GM12878 (cell line): ENCODE measurements at regions not wholly inside any gene's neighbourhood (a gene's known extent, or its start where the extent isn't known, plus 50 kb on each side); places are given as distances from the start of the nearest gene placed in this dataset.

Experiments
- EED ChIP-seq: sonication (generic); IDR thresholded peaks from 2 replicates; pipeline ENCODE4 v1.6.1; 2016; ENCODE audit warnings: antibody characterized with exemption, low read depth
- FOXK2 ChIP-seq: fragments of 450-650 bp; IDR thresholded peaks from 2 replicates; pipeline ENCODE4 v1.6.1; 2017; ENCODE audit warnings: mild to moderate bottlenecking, moderate library complexity
- IKZF1 ChIP-seq: fragments of 450-650 bp; conservative IDR thresholded peaks from 2 replicates; pipeline ENCODE4 v1.6.1; 2017; ENCODE audit warnings: antibody characterized with exemption, mild to moderate bottlenecking
- POLR2A ChIP-seq: IDR thresholded peaks from 2 replicates; pipeline ENCODE4 v1.6.1; 2011; ENCODE audit warnings: low read depth, mild to moderate bottlenecking, low read length
- TF ChIP-seq, protein P1 (sequence below), 3 experiments: IDR thresholded peaks in 2 of 3; conservative IDR thresholded peaks in 1 of 3; 2 replicates each; pipeline ENCODE4 v1.5.1; 2011; ENCODE audit warnings: low read depth in 3 of 3, low read length in 3 of 3, mild to moderate bottlenecking in 3 of 3, control low read depth in 2 of 3, moderate library complexity in 2 of 3, inconsistent platforms in 1 of 3, mixed read lengths in 1 of 3; ENCODE audit not compliant: control insufficient read depth in 2 of 3, insufficient read depth in 1 of 3; ENCODE audit errors: extremely low read depth in 1 of 3
- TF ChIP-seq, protein P2 (sequence below): fragments of 450-650 bp; formaldehyde crosslinking; IDR thresholded peaks from 2 replicates; pipeline ENCODE4 v1.4.0; 2022; ENCODE audit warnings: mild to moderate bottlenecking, moderate library complexity
- TF ChIP-seq, protein P3 (sequence below): IDR thresholded peaks from 2 replicates; pipeline ENCODE4 v1.6.1; 2012; ENCODE audit warnings: low read depth, low read length, improper control_type of control experiment

DNA sequence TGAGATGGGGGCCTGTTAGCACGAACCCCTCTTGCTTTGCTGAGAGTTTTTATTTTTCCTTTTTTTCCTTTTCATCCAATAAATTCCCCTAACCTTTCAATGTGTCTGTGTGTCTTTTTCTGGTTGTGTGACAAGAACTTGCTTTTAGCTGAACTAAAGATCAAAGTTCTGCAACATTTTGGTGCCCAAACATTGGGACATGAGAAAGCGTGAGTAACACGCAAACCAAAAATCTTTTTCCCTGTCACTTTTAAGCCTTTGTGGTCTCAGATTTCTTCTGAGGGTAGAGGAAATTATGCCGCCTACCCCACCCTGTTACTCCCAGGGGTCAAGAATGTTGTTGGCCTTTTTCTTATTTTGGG is 141.8 kb upstream of the CPXCR1 start:
- TF ChIP-seq, protein P1, sequence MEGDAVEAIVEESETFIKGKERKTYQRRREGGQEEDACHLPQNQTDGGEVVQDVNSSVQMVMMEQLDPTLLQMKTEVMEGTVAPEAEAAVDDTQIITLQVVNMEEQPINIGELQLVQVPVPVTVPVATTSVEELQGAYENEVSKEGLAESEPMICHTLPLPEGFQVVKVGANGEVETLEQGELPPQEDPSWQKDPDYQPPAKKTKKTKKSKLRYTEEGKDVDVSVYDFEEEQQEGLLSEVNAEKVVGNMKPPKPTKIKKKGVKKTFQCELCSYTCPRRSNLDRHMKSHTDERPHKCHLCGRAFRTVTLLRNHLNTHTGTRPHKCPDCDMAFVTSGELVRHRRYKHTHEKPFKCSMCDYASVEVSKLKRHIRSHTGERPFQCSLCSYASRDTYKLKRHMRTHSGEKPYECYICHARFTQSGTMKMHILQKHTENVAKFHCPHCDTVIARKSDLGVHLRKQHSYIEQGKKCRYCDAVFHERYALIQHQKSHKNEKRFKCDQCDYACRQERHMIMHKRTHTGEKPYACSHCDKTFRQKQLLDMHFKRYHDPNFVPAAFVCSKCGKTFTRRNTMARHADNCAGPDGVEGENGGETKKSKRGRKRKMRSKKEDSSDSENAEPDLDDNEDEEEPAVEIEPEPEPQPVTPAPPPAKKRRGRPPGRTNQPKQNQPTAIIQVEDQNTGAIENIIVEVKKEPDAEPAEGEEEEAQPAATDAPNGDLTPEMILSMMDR (IDR thresholded peaks at IDR 0.05 in 2 of 3, conservative IDR thresholded peaks at IDR 0.05 in 1 of 3; ENCODE audit: control insufficient read depth in 2 of 3, extremely low read depth in 1 of 3, insufficient read depth in 1 of 3, low read depth in 3 of 3, low read length in 3 of 3) = no peak
- no peak for TF ChIP-seq EED
- TF ChIP-seq, protein P2, sequence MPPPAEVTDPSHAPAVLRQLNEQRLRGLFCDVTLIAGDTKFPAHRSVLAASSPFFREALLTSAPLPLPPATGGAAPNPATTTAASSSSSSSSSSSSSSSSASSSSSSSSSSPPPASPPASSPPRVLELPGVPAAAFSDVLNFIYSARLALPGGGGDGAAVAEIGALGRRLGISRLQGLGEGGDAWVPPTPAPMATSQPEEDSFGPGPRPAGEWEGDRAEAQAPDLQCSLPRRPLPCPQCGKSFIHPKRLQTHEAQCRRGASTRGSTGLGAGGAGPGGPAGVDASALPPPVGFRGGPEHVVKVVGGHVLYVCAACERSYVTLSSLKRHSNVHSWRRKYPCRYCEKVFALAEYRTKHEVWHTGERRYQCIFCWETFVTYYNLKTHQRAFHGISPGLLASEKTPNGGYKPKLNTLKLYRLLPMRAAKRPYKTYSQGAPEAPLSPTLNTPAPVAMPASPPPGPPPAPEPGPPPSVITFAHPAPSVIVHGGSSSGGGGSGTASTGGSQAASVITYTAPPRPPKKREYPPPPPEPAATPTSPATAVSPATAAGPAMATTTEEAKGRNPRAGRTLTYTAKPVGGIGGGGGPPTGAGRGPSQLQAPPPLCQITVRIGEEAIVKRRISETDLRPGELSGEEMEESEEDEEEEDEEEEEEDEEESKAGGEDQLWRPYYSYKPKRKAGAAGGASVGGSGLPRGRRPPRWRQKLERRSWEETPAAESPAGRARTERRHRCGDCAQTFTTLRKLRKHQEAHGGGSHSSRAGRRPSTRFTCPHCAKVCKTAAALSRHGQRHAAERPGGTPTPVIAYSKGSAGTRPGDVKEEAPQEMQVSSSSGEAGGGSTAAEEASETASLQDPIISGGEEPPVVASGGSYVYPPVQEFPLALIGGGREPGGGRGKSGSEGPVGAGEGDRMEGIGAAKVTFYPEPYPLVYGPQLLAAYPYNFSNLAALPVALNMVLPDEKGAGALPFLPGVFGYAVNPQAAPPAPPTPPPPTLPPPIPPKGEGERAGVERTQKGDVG = no peak
- no peak for TF ChIP-seq FOXK2
- no peak for TF ChIP-seq POLR2A
- TF ChIP-seq, protein P3, sequence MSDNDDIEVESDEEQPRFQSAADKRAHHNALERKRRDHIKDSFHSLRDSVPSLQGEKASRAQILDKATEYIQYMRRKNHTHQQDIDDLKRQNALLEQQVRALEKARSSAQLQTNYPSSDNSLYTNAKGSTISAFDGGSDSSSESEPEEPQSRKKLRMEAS = no peak
- no peak for TF ChIP-seq IKZF1
